Glomerular visceral epithelial cell (primary cell): ENCODE measurements at regions not wholly inside any gene's neighbourhood (a gene's known extent, or its start where the extent isn't known, plus 50 kb on each side); places are given as distances from the start of the nearest gene placed in this dataset.

Experiments
- DNase-seq: peaks from one replicate; pipeline ENCODE4 v3.0.0-alpha.2; 2016; ENCODE audit errors: extremely low spot score

- DNase-seq, result no peak
These were observed 117.1 kb downstream of the TBXT start for GRCh38 chr6:166050559-166050958.

GRCh38 chr6:166046982-166047381, 120.7 kb downstream of the TBXT start:
- DNase-seq, result no peak

GRCh38 chr6:166046226-166046625, 121.4 kb downstream of the TBXT start:
- DNase-seq, result peak; percentile 70

- DNase-seq, result no peak
These were observed 121.8 kb downstream of the TBXT start for GRCh38 chr6:166045860-166046200.

DNA sequence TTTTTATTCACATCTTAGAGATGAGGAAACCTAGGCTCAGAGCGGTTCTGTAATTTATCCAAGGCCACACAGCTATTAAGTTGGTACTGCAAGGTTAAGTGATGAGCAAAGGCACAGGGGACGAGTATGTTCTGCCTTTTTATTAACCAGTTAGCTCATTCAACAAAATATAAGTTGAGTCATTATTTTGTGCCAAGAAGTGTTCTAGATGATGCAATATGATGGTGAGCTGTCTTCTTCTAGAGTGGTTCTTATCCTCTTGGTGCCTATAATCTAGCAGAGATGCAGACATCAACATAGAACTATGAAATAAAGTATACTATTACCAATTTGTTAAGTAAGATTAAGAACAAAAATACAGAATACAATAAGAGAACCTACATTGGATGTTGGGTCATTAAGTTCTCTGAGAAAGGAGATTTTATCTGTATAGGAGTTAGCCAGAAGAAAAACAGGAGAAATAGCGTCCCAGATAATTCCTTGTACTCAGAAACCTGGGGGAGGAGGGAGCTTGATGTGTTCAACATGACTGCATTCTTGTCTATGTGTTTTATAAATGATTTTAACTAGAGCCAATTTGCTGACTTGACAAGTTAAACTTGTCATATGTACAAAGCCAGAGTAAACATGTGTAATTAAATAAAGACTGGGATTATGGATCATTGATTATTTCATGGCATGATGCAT, 122.3 kb downstream of the TBXT start:
- DNase-seq, result no peak

GRCh38 chr6:166041277-166041676, 126.4 kb downstream of the TBXT start:
- DNase-seq, result no peak

GRCh38 chr6:166040292-166040691, 127.4 kb downstream of the TBXT start:
- no peak for DNase-seq

DNA sequence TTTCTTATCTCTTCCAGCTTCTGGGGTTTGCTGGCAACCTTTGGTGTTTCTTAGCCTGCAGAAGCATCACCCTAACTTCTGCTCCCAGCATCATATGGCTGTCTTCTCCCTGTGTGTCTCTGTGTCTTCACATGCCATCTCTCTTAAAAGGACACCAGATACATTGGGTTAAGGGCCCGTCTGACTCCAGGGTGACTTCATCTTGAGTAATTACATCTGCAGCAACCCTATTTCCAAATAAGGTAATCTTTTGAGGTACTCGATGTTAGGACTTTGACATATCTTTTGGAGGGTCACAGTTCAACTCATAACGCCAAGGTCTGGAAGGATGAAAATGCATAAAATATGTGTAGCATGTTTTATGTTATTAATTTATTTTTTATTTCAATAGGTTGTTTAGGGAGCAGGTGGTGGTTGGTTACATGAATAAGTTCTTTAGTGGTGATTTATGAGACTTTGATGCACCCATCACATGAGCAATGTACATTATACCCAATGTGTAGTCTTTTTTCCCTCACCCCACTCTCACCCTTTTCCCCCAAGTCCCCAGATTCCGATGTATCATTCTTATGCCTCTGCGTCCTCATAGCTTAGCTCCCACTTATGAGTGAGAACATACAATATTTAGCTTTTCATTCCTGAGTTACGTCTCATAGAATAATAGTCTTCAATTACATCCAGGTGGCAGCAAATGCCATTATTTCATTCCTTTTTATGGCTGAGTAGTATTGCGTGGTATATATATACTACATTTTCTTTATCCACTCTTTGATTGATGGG, 131.1 kb downstream of the TBXT start:
- DNase-seq, result no peak

- DNase-seq, result peak; percentile 76
These were observed 135.1 kb downstream of the TBXT start for GRCh38 chr6:166032366-166033200.

- DNase-seq, result no peak
These were observed 136.4 kb downstream of the TBXT start for GRCh38 chr6:166031275-166031674.

GRCh38 chr6:166029506-166029905, 138.1 kb downstream of the TBXT start:
- DNase-seq, result peak; percentile 30

DNA sequence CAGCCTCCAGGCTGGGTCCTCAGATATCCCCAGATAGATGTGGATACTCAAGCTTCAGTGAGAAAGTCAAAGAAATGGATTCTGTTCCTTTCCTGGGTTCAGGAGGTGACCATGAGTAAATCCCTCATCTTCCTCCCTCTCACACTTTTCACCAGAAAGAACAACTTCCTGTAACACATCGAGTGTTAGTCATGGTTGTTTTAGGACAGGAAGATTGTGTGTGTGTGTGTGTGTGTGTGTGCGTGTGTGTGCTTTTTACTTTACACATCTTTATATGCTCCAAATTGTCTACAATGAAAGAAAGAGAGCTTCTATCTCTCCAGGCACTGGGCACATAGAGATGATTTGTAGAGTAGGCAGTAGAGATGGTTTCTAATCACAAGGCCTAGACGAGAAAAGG, 139.9 kb downstream of the TBXT start:
- peak; percentile 37 for DNase-seq

GRCh38 chr6:166026586-166027126, 141.0 kb downstream of the TBXT start:
- DNase-seq, result no peak

GRCh38 chr6:166025149-166025898, 142.3 kb downstream of the TBXT start:
- DNase-seq, result peak; percentile 84

GRCh38 chr6:166024252-166024651, 143.4 kb downstream of the TBXT start:
- DNase-seq, result no peak

DNA sequence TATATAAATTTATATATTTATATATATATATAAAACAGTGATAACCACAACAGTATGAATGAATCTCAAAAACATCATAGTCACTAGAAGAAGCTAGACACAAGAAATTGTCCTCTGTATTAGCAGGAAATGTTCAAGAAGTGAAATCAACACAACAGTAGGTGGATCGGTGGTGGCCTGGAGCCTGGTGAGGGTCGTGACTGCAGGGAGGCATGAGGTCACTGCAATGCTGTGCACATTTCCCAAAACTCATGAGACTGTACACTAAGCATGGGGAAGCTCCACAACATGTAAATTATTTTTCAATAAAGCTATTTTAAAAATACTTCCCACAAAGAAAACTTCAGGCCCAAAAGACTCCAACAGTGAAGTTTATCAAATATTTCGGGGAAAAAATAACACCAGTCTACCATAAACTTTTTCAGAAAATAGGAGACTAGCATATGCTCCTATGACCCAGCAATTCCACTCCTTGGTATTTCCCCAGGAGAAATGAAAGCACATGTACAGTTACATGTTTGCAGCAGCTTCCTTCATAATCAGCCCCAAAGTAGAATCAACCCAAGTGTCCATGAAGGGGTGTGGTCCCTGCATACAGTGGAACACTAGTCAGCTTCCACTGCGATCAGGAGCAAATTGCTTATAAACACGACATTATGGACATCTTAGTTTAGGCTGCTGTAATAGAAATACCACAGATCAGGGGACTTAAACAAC, 144.2 kb downstream of the TBXT start:
- DNase-seq, result no peak

- no peak for DNase-seq
These were observed 146.2 kb downstream of the TBXT start for GRCh38 chr6:166021429-166021828.

DNA sequence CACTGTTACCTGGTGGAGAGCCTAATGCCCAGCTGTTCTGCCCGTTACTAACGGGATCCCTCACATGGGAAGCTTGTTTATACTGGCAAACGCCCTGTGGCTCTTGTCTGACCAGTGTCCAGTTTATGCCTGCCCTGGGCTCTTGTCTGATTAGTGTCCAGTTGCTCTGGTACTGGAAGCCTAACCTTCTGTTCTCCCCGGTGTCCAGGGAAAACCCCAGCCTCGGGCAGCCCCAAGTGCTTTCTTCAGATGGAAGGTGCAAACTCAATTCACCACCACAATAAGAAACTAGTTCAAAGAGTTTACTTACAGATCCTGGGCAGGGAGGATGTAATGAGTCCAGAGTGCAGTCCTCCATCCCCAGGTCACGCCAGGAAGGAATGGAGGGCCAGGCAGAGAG, 148.4 kb downstream of the TBXT start:
- no peak for DNase-seq

DNA sequence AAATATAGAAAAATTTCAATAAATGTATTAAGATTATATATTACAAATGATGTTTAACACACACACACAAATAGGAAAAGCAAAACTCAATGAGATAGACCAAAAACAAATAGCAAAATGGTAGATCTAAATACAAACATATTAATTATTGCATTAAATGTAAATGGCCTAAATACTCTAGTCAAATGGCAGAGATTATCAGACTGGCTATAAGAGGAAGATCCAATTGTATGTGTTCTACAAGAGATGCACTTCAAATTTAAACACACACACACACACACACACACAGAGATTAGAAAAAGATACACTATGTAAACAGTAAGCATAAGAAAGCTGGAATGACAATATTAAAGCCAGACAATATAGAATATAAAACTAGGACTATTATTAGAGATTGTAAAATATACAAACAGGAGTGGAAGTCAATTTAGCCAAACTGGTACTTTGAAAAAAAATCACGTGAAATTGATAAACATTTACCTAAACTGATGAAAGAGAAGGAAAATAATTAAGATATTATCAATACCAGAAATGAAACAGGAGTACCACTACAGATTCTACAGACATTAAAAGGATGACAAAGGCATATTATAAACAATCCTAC, 150.5 kb downstream of the TBXT start:
- no peak for DNase-seq

GRCh38 chr6:166014966-166015365, 152.7 kb downstream of the TBXT start:
- DNase-seq, result no peak
